Myocyte (in vitro differentiated cells): ENCODE measurements at regions not wholly inside any gene's neighbourhood (a gene's known extent, or its start where the extent isn't known, plus 50 kb on each side); places are given as distances from the start of the nearest gene placed in this dataset.
"Not testable (repeated sequence)": the region's sequence is repeated elsewhere in the genome, so short reads cannot be mapped to it uniquely, and the experiment has no call there.

ENCODE experiments used
- DNase-seq: peaks from one replicate; pipeline ENCODE4 v3.0.0-alpha.2; 2012; ENCODE audit warnings: low read depth

DNA sequence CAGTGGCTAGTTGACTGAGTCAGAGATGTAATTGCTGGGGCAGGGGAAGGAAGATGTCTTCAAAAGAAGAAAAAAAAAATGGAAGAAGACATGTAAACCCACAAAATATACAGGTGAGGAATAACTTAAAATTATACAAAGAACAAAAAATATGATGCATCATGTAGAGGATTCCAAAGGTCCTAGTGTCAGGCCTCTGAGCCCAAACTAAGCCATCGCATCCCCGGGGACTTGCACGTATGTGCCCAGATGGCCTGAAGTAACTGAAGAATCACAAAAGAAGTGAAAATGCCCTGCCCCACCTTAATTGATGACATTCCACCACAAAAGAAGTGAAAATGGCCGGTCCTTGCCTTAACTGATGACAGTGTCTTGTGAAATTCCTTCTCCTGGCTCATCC is 168.7 kb upstream of the SOX14 start:
- not testable (repeated sequence) for DNase-seq

DNA sequence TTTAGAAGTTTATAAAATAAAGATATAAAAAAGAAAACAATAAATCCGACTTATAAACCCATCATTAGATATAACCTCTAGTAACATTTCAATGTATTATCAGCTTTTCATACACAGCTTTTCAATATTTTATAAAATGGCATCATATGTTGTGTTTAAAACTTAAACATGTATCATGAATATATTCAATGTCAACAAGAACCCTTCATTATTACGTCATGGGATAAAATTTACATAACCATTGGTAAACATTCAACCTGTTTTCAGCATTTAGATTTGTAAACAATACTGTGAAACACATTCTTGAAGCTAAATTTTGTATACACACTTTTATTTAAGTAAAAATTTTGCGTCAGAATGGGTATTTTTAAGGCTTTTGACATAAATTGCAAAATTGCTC is 153.4 kb upstream of the SOX14 start:
- no peak for DNase-seq

DNA sequence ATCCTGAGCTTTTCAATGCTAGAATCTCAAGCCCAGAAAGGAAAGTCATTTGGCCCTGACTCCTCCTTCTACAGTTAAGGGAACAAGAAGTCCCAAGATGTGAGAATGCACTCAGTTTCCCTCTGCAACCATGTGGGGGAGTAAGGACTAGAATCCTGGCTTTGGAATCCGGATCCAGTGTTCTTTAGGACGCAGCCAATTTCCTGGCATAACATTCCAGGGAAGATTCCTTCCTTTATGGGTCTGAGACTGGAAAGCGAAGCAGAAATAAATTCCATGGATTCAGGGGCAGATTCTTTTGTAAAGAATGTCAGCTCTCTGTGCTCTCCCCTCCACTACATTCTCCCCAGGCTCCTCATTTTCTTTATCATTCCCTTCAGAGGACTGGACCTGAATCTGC is 151.8 kb upstream of the SOX14 start:
- DNase-seq, result no peak

DNA sequence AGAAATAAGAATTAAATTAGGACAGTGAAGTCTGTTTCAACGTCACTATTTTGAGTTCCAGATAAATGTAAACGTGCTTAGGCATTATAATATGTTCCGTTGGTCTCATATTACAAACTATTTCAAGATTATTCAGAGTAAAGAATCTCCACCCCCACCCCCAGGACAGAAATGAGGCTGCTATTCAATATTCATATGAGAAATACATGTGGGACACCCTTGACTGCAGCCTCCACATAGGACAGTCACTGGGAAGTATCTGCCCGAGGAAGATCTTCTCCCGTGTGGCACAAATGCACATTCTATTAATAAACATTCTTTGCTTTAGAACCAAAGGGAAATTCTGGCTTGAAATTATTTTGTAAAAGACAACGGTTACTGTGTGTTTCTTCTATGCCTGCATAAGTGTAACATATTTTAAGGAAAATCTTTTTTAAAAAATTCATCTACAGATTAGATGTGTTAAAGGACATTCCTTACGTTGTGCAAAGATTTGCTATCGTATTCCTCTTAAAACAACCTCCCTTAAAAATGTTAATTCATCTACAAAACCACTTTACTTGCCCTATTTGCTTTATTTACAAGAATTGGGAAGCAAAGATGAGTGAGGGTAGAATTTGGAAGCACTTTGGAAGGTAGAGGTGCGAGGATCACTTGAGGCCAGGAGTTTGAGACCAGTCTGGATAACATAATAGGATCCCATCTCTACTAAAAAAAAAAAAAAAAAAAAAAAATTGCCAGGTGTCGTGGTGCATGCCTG is 148.3 kb upstream of the SOX14 start:
- no peak for DNase-seq

DNA sequence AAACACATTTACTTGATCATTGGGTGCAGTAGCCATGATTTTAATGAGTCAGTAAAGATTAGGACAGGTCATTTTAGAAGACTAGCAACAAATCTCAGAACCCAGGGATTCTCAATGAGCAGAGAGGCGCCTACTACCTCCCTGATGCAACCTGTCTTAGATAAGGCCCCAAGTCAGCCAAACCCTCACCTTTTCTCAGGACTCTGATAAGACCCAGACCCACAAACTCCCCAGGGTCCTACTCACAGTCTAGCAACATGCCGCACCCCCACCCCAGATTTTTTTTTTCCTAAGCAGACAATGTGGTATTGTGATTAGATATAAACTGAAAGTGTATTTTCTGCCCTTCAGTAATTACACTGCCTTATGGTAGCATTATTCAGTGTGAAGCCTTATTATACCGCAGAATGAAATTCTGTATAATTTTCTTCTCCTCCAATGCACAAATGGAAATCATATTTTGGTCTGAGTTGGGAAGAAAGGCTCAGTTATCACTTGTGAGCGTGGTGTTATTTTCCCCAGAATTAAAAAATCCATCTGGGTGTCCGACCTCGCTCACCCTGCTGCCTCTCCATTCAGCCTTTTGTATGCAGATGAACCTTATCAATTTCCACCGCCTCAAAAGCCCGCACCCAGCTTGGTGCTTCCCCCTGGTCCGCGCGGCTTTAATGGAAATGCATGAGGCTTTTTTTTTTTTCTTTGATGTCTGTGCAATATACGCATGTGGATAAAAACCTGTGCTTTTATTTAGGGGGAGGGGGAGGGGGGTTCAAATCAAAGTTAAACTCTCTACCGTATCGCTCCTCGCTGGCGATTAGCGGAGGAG is 122.0 kb upstream of the SOX14 start:
- DNase-seq, result no peak

DNA sequence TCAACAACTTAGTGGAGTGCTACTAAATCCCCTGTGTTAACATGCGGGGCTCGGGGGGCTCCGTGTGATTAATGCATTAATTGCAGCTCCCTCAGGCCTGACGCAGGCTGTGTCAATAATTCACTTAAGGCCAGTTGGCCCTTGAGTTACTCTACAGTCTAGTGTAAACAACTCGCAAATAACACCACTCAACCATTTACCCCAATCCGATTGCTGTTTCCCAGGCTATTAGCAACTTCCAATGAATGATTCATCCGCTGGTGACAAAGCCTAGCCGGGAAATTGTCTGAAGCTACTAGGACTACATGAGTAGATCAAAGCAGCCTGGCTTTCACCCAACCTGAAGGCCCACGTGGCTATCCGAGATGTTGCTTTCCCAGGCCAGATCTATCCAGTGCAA is 121.3 kb upstream of the SOX14 start:
- DNase-seq, result no peak

DNA sequence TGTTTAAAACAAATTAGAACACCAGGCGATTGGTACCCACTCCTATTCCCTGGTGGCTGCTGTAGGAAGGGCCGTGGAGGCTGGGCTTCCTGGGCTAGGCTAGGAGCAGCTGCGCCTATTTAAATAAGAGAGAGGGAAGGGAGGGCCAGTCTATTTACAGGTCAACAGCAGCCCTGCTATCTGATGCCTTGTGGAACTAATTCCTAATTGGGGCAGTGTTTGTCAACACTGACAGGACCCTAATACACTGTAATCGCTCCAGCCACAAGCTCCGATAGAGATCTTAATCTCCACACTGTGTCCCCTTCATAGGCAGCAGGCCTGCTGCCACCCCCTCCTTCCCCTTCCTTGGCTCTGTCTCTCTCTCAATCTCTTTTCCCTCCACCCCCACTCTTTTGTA is 116.9 kb upstream of the SOX14 start:
- DNase-seq, result no peak

DNA sequence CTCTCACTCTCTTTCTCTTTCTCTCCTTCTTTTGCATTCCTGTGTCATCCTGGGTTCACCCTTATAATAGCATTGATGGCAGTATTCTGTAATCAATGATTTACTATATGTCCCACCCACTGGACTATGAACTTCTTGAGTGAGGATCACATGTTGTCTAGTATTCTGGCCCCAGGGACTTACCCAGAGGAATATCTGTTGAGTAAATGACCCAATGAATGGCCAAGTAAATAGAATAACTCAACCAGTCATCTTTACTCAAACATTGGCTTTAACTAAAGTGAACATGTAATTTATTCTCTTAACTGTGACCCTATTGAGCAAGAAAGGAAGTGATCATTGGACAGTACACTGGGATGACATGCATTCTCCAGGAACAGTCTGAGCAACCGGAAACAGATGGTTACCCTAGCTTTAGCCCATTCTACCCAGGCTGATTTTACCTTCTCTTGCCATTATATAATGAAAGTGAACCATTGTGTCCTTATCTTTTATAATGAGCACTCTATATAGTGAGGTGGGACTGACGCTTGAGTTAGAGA is 94.5 kb upstream of the SOX14 start:
- no peak for DNase-seq

DNA sequence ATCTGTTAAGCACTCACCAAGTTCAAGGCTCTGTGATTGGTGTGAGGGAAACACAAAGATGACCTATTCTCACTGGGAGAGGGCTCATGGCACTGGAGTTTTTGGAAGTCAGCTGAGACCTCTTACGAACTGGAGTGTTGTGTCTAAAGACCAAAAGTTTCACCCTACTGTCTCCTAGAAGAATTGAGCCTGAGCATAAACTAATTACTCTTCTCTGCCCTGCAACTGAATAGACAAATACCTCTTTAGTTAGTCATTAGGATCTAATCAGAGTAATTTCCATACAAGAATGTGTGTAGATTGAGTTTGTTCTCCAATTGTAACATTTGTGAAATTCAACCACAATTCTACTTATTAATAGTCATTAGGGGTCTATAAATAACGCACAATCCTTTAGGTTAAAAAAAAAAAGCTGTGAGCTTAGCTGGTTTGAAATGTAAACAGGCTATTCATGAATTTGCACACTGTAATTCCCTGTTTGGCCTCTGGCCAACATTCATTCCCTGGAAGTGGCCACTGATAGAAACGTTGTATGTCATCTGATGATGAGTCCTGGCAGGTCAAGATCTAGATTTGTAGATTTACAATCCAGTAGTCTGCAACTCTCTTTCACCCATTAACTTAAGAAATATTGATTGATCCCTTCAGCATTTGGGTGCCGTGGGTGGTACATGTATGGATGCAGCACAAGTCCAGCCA is 76.8 kb upstream of the SOX14 start:
- DNase-seq, result no peak

DNA sequence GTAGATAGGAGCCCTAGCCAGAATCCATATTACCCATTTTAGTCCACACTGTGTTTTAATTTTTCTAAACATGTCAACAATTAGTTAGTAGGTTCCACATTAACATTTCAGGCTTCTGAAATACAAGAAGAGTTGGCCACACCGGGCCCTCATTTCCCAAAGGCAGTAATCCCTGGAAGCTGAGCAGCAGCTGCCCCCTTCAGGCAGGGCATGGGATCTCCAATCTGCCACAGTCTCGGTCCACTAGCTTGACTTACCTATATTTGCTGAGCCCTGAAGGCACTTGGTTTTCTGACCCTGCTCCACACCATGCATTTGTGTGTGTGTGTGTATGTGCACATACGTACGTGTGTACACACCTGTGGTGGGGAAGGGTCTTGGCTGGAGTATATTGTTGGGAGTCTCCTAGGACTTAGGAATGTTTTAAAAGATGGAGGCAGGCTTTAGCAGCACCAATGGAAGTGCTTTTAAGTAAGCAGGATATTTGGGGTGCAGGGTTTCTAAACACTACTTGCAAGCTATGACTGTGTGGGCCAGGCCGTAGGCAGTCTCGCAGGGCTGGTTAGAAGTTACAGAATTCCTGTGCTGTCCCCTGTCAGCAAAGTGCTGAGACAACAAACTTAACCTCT is 71.2 kb upstream of the SOX14 start:
- no peak for DNase-seq

DNA sequence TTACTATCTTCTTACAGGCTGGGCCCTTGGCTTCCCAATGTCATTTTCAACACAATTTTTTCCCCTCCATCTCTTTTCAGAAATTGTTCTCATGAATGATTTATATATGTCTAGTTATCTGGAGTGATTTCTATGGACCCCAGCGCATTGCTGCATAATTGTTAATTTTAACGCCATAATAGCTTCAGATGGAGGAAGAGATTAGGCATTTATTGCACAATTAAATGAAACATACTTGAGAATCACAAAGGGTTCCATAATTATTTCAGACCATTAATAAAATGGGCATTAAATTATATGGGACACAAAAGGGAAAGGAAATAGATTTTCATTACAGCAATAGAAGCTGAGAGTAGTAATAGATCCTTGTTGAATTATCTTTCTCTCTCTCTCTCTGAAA is 70.3 kb upstream of the SOX14 start:
- DNase-seq, result no peak

DNA sequence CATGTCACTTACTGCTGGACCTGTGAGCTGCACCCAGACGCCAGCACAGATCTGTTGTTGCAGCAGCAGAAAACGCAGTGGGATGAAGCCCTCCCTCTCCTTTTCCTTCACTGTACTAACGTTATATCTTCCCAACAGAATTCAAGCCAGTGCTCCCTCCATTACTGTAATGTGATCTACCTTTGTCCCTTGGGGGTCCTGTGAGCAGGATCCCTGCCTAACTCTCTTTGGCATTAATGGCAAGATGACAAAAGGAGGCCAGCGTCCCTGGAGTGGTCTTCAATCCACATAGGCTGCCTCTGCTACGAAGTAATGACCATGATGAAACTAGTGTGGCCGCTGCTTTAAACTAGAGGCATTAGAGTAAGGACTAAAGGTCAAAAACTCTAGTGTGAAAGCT is 69.3 kb upstream of the SOX14 start:
- no peak for DNase-seq

DNA sequence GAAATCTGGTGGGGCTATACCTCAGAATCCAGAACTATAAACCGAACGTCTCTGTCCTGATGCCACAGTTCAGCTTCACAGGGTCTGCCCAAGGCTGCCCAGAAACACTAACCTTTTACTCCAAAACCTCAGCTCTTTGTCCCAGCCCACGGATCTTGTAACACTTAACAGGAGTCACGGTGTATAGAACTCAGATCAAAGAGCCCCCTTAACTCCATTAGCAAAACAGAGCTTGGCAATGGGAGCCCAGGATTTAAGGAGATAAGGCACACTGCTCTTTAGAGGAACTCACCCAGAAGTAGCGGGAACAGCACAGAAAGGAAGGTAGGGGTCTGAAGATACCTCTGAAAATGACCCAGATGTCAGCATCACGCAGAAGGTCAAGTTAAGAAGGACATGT is 68.8 kb upstream of the SOX14 start:
- no peak for DNase-seq

DNA sequence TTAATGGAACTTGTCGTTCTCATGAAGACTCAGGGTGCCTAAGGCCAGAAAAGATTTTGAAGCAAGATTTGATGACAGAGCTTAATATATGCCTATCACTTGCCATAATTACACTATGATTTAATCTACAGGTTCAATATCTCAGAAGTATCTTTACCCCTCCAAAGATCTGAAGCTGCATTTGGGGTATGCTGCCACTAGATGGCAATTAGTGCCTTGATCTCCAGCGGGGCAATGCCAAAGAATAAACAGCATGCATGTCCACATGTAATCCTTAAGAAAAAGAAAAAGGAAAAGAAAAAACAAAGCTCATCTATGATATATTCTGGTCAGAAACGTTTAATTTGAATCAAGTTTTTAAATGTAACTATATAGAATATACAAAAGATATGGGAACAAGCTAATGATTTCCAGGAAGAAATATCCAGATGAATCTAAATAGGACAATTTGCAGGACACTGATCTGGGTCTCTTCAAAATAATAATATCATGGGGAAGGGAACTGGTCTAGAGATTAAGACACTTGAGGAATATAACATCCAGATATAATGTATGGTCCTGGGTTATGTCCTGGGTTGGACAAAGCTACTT is 55.0 kb upstream of the SOX14 start:
- DNase-seq, result no peak

DNA sequence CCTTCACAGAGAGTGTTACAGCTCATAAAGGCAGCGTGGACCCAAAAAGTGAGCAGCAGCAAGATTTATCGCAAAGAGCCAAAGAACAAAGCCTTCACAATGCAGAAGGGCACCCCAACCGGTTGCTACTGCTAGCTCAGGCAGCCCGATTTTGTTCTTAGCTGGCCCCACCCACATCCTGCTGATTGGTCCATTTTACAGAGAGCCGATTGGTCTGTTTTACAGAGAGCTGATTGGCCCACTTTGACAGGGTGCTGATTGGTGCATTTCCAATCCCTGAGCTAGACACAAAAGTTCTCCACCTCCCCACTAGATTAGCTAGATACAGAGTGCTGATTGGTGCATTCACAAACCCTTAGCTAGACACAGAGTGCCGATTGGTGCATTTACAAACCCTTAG is 50.1 kb upstream of the SOX14 start:
- DNase-seq, result not testable (repeated sequence)
